Nephron (organoid): ENCODE measurements at regions not wholly inside any gene's neighbourhood (a gene's known extent, or its start where the extent isn't known, plus 50 kb on each side); places are given as distances from the start of the nearest gene placed in this dataset.

Source experiments
- H3K27ac Mint-ChIP-seq, 3 experiments: 2 replicates each; pipeline ENCODE4 v1.8.0; 2020; ENCODE audit warnings: mixed read lengths in 3 of 3, mild to moderate bottlenecking in 2 of 3, moderate library complexity in 1 of 3
- H3K27me3 Mint-ChIP-seq: 2 replicates; pipeline ENCODE4 v1.8.0; 2021; ENCODE audit warnings: low read depth, mild to moderate bottlenecking, moderate library complexity, mixed read lengths
- H3K36me3 Mint-ChIP-seq: 2 replicates; pipeline ENCODE4 v1.8.0; 2020; ENCODE audit warnings: low read depth, mixed read lengths
- H3K4me1 Mint-ChIP-seq: 2 replicates; pipeline ENCODE4 v1.8.0; 2020; ENCODE audit warnings: mixed read lengths
- H3K4me3 Mint-ChIP-seq, 3 experiments: 2 replicates each; pipeline ENCODE4 v1.8.0; 2020; ENCODE audit warnings: mild to moderate bottlenecking in 3 of 3, mixed read lengths in 3 of 3, moderate library complexity in 2 of 3
- H3K9me3 Mint-ChIP-seq: 2 replicates; pipeline ENCODE4 v1.8.0; 2020; ENCODE audit warnings: mixed read lengths
- CTCF ChIP-seq, 3 experiments: fragments of 200-600 bp; sonication (generic); IDR thresholded peaks; one replicate each; pipeline ENCODE4 v1.5.0; 2021; ENCODE audit warnings: antibody characterized with exemption in 3 of 3; ENCODE audit not compliant: unreplicated experiment in 3 of 3

- TF ChIP-seq CTCF (IDR thresholded peaks at IDR 0.05; ENCODE audit: unreplicated experiment in 3 of 3) = no peak
- H3K9me3 Mint-ChIP-seq = no peaks in the 10 kb centered on the region
- H3K27me3 Mint-ChIP-seq = peaks cover 4% of the 10 kb centered on the region
- H3K4me3 Mint-ChIP-seq = no peak overlapping the region
- H3K36me3 Mint-ChIP-seq = no peaks in the 10 kb centered on the region
- H3K27ac Mint-ChIP-seq = no peak overlapping the region
- no peaks in the 10 kb centered on the region for H3K4me1 Mint-ChIP-seq
These were observed 226.4 kb upstream of the RRP15 start for GRCh38 chr1:218058730-218059129.

DNA sequence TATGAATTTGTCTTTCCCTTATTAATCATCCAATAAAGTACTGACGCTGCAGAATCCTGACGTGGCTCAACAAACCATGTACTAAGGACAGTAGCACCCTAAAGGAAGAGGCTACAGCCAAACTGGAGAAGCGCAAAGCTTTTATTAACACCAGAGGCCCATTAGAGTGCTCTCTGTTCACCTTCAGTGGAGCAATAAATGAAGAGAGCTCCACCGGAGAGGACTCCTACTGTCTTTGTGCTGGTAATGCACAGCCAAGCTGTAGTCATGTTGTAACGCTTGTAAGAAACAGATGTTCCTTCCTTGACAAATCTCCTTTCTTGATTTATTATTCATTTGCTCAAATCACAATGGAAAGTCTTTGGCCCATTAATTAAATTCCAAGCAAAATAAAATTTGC lies 220.7 kb upstream of the RRP15 start:
- Mint-ChIP-seq H3K4me1 (no peaks in the 10 kb centered on the region), H3K27ac (no peak overlapping the region), H3K9me3 (no peaks in the 10 kb centered on the region), H3K4me3 (no peak overlapping the region), H3K27me3 (peaks cover 4% of the 10 kb centered on the region), H3K36me3 (no peaks in the 10 kb centered on the region)
- TF ChIP-seq CTCF (IDR thresholded peaks at IDR 0.05; ENCODE audit: unreplicated experiment in 3 of 3) = no peak

DNA sequence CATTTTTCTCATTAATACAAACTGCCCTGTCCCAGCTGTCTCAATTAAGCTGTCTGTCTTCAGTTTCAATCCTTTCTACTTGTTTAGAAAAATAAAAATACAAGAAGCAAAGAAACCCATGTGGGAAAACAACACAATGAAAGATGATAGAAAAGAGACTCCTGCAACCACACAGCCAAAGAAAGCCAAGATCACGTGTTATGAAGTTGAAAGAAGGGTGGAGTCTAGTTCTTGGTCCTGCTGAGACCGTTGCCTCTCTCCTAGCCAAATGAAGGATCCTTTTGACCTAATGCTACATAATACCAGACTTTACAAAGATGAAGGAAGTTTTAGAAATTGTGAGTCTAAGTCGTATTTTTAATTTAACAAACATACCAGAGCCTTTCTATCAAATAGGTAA lies 218.8 kb upstream of the RRP15 start:
- no peak for TF ChIP-seq CTCF (IDR thresholded peaks at IDR 0.05; ENCODE audit: unreplicated experiment in 3 of 3)
- H3K4me1 Mint-ChIP-seq = no peaks in the 10 kb centered on the region
- H3K4me3 Mint-ChIP-seq = no peak overlapping the region
- peaks cover 4% of the 10 kb centered on the region for H3K27me3 Mint-ChIP-seq
- H3K36me3 Mint-ChIP-seq = no peaks in the 10 kb centered on the region
- no peak overlapping the region for H3K27ac Mint-ChIP-seq
- no peaks in the 10 kb centered on the region for H3K9me3 Mint-ChIP-seq

GRCh38 chr1:218068241-218068640 lies 216.9 kb upstream of the RRP15 start:
- H3K9me3 Mint-ChIP-seq = no peaks in the 10 kb centered on the region
- peaks cover 4% of the 10 kb centered on the region for H3K27me3 Mint-ChIP-seq
- H3K36me3 Mint-ChIP-seq = no peaks in the 10 kb centered on the region
- H3K4me1 Mint-ChIP-seq = no peaks in the 10 kb centered on the region
- no peak overlapping the region for H3K27ac Mint-ChIP-seq
- no peak overlapping the region for H3K4me3 Mint-ChIP-seq
- TF ChIP-seq CTCF (IDR thresholded peaks at IDR 0.05; ENCODE audit: unreplicated experiment in 3 of 3) = no peak

GRCh38 chr1:218069180-218069579 lies 215.9 kb upstream of the RRP15 start:
- no peak for TF ChIP-seq CTCF (IDR thresholded peaks at IDR 0.05; ENCODE audit: unreplicated experiment in 3 of 3)
- Mint-ChIP-seq H3K27me3 (no peaks in the 10 kb centered on the region), H3K4me3 (no peak overlapping the region), H3K27ac (no peak overlapping the region), H3K4me1 (no peaks in the 10 kb centered on the region), H3K9me3 (no peaks in the 10 kb centered on the region), H3K36me3 (no peaks in the 10 kb centered on the region)

- Mint-ChIP-seq H3K36me3 (no peaks in the 10 kb centered on the region), H3K4me3 (no peak overlapping the region), H3K9me3 (no peaks in the 10 kb centered on the region), H3K4me1 (no peaks in the 10 kb centered on the region), H3K27me3 (no peaks in the 10 kb centered on the region), H3K27ac (no peak overlapping the region)
- no peak for TF ChIP-seq CTCF (IDR thresholded peaks at IDR 0.05; ENCODE audit: unreplicated experiment in 3 of 3)
These were observed 212.0 kb upstream of the RRP15 start for GRCh38 chr1:218073062-218073461.
